ENCODE measurements at regions not wholly inside any gene's neighbourhood (a gene's known extent, or its start where the extent isn't known, plus 50 kb on each side); places are given as distances from the start of the nearest gene placed in this dataset.

DNA sequence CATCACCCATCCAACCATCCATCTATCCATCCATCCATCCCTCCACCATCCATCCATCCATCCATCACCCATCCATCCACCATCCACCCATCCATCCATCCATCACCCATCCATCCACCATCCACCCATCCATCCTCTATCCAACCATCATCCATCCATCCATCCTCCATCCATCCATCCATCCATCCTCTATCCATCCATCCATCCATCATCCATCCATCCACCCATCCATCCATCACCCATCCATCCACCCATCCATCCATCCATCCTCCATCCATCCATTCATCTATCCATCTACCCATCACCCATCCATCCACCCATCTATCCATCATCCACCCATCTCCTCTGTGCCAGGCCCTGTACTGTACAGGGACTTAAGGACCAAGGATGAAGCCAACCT is 62.2 kb upstream of the WNT11 start:
- TF ChIP-seq, protein P1, sequence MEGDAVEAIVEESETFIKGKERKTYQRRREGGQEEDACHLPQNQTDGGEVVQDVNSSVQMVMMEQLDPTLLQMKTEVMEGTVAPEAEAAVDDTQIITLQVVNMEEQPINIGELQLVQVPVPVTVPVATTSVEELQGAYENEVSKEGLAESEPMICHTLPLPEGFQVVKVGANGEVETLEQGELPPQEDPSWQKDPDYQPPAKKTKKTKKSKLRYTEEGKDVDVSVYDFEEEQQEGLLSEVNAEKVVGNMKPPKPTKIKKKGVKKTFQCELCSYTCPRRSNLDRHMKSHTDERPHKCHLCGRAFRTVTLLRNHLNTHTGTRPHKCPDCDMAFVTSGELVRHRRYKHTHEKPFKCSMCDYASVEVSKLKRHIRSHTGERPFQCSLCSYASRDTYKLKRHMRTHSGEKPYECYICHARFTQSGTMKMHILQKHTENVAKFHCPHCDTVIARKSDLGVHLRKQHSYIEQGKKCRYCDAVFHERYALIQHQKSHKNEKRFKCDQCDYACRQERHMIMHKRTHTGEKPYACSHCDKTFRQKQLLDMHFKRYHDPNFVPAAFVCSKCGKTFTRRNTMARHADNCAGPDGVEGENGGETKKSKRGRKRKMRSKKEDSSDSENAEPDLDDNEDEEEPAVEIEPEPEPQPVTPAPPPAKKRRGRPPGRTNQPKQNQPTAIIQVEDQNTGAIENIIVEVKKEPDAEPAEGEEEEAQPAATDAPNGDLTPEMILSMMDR (IDR thresholded peaks at IDR 0.05) = no peak
- no peak for TF ChIP-seq FOXM1 (IDR thresholded peaks at IDR 0.05; ENCODE audit: low read depth)
- TF ChIP-seq, protein P2, sequence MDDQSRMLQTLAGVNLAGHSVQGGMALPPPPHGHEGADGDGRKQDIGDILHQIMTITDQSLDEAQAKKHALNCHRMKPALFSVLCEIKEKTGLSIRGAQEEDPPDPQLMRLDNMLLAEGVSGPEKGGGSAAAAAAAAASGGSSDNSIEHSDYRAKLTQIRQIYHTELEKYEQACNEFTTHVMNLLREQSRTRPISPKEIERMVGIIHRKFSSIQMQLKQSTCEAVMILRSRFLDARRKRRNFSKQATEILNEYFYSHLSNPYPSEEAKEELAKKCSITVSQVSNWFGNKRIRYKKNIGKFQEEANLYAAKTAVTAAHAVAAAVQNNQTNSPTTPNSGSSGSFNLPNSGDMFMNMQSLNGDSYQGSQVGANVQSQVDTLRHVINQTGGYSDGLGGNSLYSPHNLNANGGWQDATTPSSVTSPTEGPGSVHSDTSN (IDR thresholded peaks at IDR 0.05) = no peak
- TF ChIP-seq, protein P3, sequence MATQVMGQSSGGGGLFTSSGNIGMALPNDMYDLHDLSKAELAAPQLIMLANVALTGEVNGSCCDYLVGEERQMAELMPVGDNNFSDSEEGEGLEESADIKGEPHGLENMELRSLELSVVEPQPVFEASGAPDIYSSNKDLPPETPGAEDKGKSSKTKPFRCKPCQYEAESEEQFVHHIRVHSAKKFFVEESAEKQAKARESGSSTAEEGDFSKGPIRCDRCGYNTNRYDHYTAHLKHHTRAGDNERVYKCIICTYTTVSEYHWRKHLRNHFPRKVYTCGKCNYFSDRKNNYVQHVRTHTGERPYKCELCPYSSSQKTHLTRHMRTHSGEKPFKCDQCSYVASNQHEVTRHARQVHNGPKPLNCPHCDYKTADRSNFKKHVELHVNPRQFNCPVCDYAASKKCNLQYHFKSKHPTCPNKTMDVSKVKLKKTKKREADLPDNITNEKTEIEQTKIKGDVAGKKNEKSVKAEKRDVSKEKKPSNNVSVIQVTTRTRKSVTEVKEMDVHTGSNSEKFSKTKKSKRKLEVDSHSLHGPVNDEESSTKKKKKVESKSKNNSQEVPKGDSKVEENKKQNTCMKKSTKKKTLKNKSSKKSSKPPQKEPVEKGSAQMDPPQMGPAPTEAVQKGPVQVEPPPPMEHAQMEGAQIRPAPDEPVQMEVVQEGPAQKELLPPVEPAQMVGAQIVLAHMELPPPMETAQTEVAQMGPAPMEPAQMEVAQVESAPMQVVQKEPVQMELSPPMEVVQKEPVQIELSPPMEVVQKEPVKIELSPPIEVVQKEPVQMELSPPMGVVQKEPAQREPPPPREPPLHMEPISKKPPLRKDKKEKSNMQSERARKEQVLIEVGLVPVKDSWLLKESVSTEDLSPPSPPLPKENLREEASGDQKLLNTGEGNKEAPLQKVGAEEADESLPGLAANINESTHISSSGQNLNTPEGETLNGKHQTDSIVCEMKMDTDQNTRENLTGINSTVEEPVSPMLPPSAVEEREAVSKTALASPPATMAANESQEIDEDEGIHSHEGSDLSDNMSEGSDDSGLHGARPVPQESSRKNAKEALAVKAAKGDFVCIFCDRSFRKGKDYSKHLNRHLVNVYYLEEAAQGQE (IDR thresholded peaks at IDR 0.05; ENCODE audit: low read depth, low read length) = no peak
- TF ChIP-seq EP300 (IDR thresholded peaks at IDR 0.05; ENCODE audit: borderline replicate concordance in 1 of 2, low read depth in 1 of 2, low read length in 1 of 2) = no peak
- no peak for TF ChIP-seq MXI1 (IDR thresholded peaks at IDR 0.05; ENCODE audit: low read depth, low read length)
- no peak for TF ChIP-seq RAD21 (IDR thresholded peaks at IDR 0.05; ENCODE audit: low read length)
- TF ChIP-seq GABPA (IDR thresholded peaks at IDR 0.05; ENCODE audit: low read depth) = no peak
- TF ChIP-seq EZH2phosphoT487 (IDR thresholded peaks at IDR 0.05; ENCODE audit: borderline replicate concordance, low read depth) = no peak
- no peak for TF ChIP-seq RXRA (IDR thresholded peaks at IDR 0.05; ENCODE audit: borderline replicate concordance, low read depth)
- TF ChIP-seq POLR2AphosphoS5 (IDR thresholded peaks at IDR 0.05; ENCODE audit: low read depth, low read length) = no peak
- no peak for TF ChIP-seq GATA2 (CRISPR knock-in tag; IDR thresholded peaks at IDR 0.05)
- no peak for TF ChIP-seq RCOR1 (IDR thresholded peaks at IDR 0.05; ENCODE audit: low read length)
